ENCODE measurements at regions not wholly inside any gene's neighbourhood (a gene's known extent, or its start where the extent isn't known, plus 50 kb on each side); places are given as distances from the start of the nearest gene placed in this dataset.

GRCh38 chr3:59126446-59126845 is 76.6 kb upstream of the CFAP20DC start:
- no peak for TF ChIP-seq CTCF (IDR thresholded peaks at IDR 0.05 in 4 of 5, conservative IDR thresholded peaks at IDR 0.05 in 1 of 5)
- no peak for TF ChIP-seq POLR2A (IDR thresholded peaks at IDR 0.05)

Data from gastrocnemius medialis (tissue), 4 donors.